ENCODE measurements at regions not wholly inside any gene's neighbourhood (a gene's known extent, or its start where the extent isn't known, plus 50 kb on each side); places are given as distances from the start of the nearest gene placed in this dataset.

DNA sequence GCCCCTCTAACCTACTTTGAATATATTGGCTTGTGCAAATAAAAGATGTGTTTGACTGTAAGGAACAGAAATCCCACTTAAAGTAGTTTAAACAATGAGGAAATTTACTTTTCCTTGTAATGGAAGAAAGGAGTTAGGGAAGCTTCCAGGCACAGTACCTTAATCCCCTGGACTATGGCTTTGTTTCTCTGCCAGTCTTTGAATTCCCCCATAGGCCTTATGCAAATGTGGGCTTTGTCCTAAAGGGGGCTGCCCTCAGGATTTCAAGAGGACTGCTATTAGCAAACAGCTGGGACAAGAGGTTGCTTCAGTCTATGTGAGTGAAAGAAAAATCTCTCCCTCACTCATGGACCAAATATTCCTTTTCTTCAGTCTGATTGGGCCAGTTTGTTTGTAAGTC lies 255.1 kb upstream of the THSD7B start:
- TF ChIP-seq POLR2AphosphoS5 (IDR thresholded peaks at IDR 0.05; ENCODE audit: low read depth) (no peak), CTCF (IDR thresholded peaks at IDR 0.05; ENCODE audit: insufficient read depth, low read length) (no peak), GABPA (IDR thresholded peaks at IDR 0.05; ENCODE audit: low read depth) (no peak), SPI1 (IDR thresholded peaks at IDR 0.05; ENCODE audit: borderline replicate concordance, low read depth) (no peak)
- TF ChIP-seq, protein P1, sequence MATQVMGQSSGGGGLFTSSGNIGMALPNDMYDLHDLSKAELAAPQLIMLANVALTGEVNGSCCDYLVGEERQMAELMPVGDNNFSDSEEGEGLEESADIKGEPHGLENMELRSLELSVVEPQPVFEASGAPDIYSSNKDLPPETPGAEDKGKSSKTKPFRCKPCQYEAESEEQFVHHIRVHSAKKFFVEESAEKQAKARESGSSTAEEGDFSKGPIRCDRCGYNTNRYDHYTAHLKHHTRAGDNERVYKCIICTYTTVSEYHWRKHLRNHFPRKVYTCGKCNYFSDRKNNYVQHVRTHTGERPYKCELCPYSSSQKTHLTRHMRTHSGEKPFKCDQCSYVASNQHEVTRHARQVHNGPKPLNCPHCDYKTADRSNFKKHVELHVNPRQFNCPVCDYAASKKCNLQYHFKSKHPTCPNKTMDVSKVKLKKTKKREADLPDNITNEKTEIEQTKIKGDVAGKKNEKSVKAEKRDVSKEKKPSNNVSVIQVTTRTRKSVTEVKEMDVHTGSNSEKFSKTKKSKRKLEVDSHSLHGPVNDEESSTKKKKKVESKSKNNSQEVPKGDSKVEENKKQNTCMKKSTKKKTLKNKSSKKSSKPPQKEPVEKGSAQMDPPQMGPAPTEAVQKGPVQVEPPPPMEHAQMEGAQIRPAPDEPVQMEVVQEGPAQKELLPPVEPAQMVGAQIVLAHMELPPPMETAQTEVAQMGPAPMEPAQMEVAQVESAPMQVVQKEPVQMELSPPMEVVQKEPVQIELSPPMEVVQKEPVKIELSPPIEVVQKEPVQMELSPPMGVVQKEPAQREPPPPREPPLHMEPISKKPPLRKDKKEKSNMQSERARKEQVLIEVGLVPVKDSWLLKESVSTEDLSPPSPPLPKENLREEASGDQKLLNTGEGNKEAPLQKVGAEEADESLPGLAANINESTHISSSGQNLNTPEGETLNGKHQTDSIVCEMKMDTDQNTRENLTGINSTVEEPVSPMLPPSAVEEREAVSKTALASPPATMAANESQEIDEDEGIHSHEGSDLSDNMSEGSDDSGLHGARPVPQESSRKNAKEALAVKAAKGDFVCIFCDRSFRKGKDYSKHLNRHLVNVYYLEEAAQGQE (IDR thresholded peaks at IDR 0.05; ENCODE audit: insufficient replicate concordance, low read depth), result no peak
- Histone ChIP-seq H3K4me3 (replicated peaks; ENCODE audit: insufficient read depth, low read length) (no peak overlapping the region), H3K27me3 (ENCODE audit: insufficient read depth, poor library complexity, severe bottlenecking) (peaks cover 2% of the 10 kb centered on the region), H3K27ac (replicated peaks) (no peak overlapping the region)
- no peak for DNase-seq (ENCODE audit: low read depth in 1 of 2, low spot score in 1 of 2)

- no peak for DNase-seq (ENCODE audit: low read depth in 1 of 2, low spot score in 1 of 2)
- Histone ChIP-seq H3K27me3 (ENCODE audit: insufficient read depth, poor library complexity, severe bottlenecking) (no peaks in the 10 kb centered on the region), H3K27ac (replicated peaks) (no peak overlapping the region), H3K4me3 (replicated peaks; ENCODE audit: insufficient read depth, low read length) (no peak overlapping the region)
- TF ChIP-seq CTCF (IDR thresholded peaks at IDR 0.05; ENCODE audit: insufficient read depth, low read length) (no peak), GABPA (IDR thresholded peaks at IDR 0.05; ENCODE audit: low read depth) (no peak)
Measured at GRCh38 chr2:136505462-136505861, 259.9 kb upstream of the THSD7B start.

DNA sequence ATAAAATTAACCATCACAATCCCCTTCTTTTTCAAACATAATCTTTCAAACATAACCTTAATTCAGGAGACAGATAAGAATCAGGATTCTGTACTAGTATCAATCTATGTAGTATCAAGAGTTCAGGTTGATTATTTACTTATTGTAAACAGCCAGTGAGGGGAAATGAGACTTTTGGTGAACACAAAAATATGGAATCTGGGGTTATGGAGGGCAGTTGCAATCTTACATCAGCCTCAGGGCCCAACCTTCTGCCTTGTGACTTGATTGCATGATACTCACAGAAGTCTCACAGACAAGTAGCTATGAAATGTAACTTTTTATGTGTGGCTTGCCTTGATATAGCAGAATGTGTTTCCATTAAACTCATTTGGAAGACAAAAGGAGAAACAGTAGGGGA lies 262.7 kb upstream of the THSD7B start:
- no peak overlapping the region for H3K27ac ChIP-seq (replicated peaks)
- DNase-seq (ENCODE audit: low read depth in 1 of 2, low spot score in 1 of 2), result no peak
- no peak overlapping the region for H3K4me3 ChIP-seq (replicated peaks; ENCODE audit: insufficient read depth, low read length)
- TF ChIP-seq POLR2AphosphoS5 (IDR thresholded peaks at IDR 0.05; ENCODE audit: low read depth) (no peak), SPI1 (IDR thresholded peaks at IDR 0.05; ENCODE audit: borderline replicate concordance, low read depth) (no peak), CTCF (IDR thresholded peaks at IDR 0.05; ENCODE audit: insufficient read depth, low read length) (no peak), GABPA (IDR thresholded peaks at IDR 0.05; ENCODE audit: low read depth) (no peak)
- TF ChIP-seq, protein P1 (IDR thresholded peaks at IDR 0.05; ENCODE audit: insufficient replicate concordance, low read depth), result no peak
- H3K27me3 ChIP-seq (ENCODE audit: insufficient read depth, poor library complexity, severe bottlenecking), result no peaks in the 10 kb centered on the region

GRCh38 chr2:136497709-136498108 lies 267.6 kb upstream of the THSD7B start:
- Histone ChIP-seq H3K27ac (replicated peaks) (no peak overlapping the region), H3K4me3 (replicated peaks; ENCODE audit: insufficient read depth, low read length) (no peak overlapping the region), H3K27me3 (ENCODE audit: insufficient read depth, poor library complexity, severe bottlenecking) (no peaks in the 10 kb centered on the region)
- TF ChIP-seq CTCF (IDR thresholded peaks at IDR 0.05; ENCODE audit: insufficient read depth, low read length) (no peak), POLR2AphosphoS5 (IDR thresholded peaks at IDR 0.05; ENCODE audit: low read depth) (no peak), GABPA (IDR thresholded peaks at IDR 0.05; ENCODE audit: low read depth) (no peak), SPI1 (IDR thresholded peaks at IDR 0.05; ENCODE audit: borderline replicate concordance, low read depth) (no peak)
- TF ChIP-seq, protein P1 (IDR thresholded peaks at IDR 0.05; ENCODE audit: insufficient replicate concordance, low read depth), result no peak
- no peak for DNase-seq (ENCODE audit: low read depth in 1 of 2, low spot score in 1 of 2)
